ENCODE measurements at regions not wholly inside any gene's neighbourhood (a gene's known extent, or its start where the extent isn't known, plus 50 kb on each side); places are given as distances from the start of the nearest gene placed in this dataset.

- Histone ChIP-seq H3K27ac (ENCODE audit: extremely low read depth, low read depth, low read length) (no peak overlapping the region), H3K4me1 (ENCODE audit: control insufficient read depth, insufficient read depth, low read length) (peaks cover 5% of the 10 kb centered on the region), H3K9me3 (ENCODE audit: control insufficient read depth, insufficient read depth, low read depth, low read length) (no peaks in the 10 kb centered on the region), H3K36me3 (ENCODE audit: control insufficient read depth in 2 of 2, insufficient read depth in 1 of 2, low read length in 2 of 2) (no peaks in the 10 kb centered on the region), H3K4me3 (ENCODE audit: low read depth, low read length) (no peak overlapping the region)
- no peak for TF ChIP-seq PRDM1 (tag by site-specific recombination; IDR thresholded peaks at IDR 0.05)
- no peak for TF ChIP-seq ZNF274 (IDR thresholded peaks at IDR 0.05; ENCODE audit: low read length)
- TF ChIP-seq ZNF274 (tag by site-specific recombination; IDR thresholded peaks at IDR 0.05; ENCODE audit: borderline replicate concordance), result no peak
- TF ChIP-seq ZIC2 (tag by site-specific recombination; IDR thresholded peaks at IDR 0.05), result peak; percentile 86
- TF ChIP-seq CTCF (tag by site-specific recombination; IDR thresholded peaks at IDR 0.05), result no peak
- no peak for TF ChIP-seq ZNF791 (tag by site-specific recombination; IDR thresholded peaks at IDR 0.05)
- ChIA-PET CTCF (interaction anchor here (0.6 to 1.0 kb wide), 3 partner anchors 60 to 218 kb away, joined by 3 to 5 read pairs (median 3); no protein-coding TSS in a partner anchor), POLR2A (no interaction called here)
Observed at GRCh38 chr10:71136036-71136721, 76.2 kb upstream of the UNC5B start.

DNA sequence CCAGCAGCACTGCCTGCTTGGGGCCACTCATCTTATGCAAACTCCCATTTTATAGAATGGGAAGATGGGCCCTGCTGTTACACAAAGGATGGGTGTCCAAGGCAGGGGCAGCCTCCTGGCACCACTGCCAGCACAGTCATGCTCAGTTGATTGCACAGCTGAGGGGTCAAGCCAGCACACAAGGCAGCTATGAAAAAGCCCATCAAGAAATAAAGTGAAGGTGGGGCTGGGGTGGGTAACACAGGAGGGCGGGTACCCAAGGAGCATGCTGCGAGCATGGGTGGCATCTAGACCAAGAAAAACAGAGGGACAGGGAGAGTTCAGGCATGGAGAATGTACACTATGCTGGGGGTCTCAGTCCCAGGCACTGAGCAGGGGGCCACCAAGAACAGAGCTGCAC is 74.7 kb upstream of the UNC5B start:
- ChIA-PET CTCF (no interaction called here), POLR2A (no interaction called here)
- Histone ChIP-seq H3K36me3 (ENCODE audit: control insufficient read depth in 2 of 2, insufficient read depth in 1 of 2, low read length in 2 of 2) (no peaks in the 10 kb centered on the region), H3K4me1 (ENCODE audit: control insufficient read depth, insufficient read depth, low read length) (peaks cover 5% of the 10 kb centered on the region), H3K9me3 (ENCODE audit: control insufficient read depth, insufficient read depth, low read depth, low read length) (no peaks in the 10 kb centered on the region), H3K4me3 (ENCODE audit: low read depth, low read length) (no peak overlapping the region), H3K27ac (ENCODE audit: extremely low read depth, low read depth, low read length) (no peak overlapping the region)
- TF ChIP-seq ZNF792 (tag by site-specific recombination; IDR thresholded peaks at IDR 0.05) (no peak), ZFP37 (tag by site-specific recombination; IDR thresholded peaks at IDR 0.05) (no peak), ZNF394 (tag by site-specific recombination; IDR thresholded peaks at IDR 0.05; ENCODE audit: borderline replicate concordance) (no peak), ZNF18 (tag by site-specific recombination; IDR thresholded peaks at IDR 0.05) (no peak), PATZ1 (tag by site-specific recombination; IDR thresholded peaks at IDR 0.05) (no peak), PRDM2 (tag by site-specific recombination; IDR thresholded peaks at IDR 0.05; ENCODE audit: borderline replicate concordance) (no peak), ZNF548 (tag by site-specific recombination; IDR thresholded peaks at IDR 0.05) (no peak), PBX3 (CRISPR knock-in tag; IDR thresholded peaks at IDR 0.05) (no peak), GFI1B (tag by site-specific recombination; IDR thresholded peaks at IDR 0.05) (no peak)
- TF ChIP-seq, protein P1, sequence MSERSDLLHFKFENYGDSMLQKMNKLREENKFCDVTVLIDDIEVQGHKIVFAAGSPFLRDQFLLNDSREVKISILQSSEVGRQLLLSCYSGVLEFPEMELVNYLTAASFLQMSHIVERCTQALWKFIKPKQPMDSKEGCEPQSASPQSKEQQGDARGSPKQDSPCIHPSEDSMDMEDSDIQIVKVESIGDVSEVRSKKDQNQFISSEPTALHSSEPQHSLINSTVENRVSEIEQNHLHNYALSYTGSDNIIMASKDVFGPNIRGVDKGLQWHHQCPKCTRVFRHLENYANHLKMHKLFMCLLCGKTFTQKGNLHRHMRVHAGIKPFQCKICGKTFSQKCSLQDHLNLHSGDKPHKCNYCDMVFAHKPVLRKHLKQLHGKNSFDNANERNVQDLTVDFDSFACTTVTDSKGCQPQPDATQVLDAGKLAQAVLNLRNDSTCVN (tag by site-specific recombination; optimal IDR thresholded peaks at IDR 0.05), result no peak

All from HEK293 (cell line).